Stimulated activated CD4-positive, alpha-beta T cell treated with anti-CD3 and anti-CD28 coated beads, Interleukin-1b, Interleukin-23, amount 100 ng/mL, for 24 hours (primary cell): ENCODE measurements at regions not wholly inside any gene's neighbourhood (a gene's known extent, or its start where the extent isn't known, plus 50 kb on each side); places are given as distances from the start of the nearest gene placed in this dataset.
"Not testable (repeated sequence)": the region's sequence is repeated elsewhere in the genome, so short reads cannot be mapped to it uniquely, and the experiment has no call there.

Experiments
- DNase-seq, 4 experiments: peaks; one replicate each; pipeline ENCODE4 v3.0.0-alpha.2; 2020; ENCODE audit warnings: low read depth in 4 of 4, low spot score in 1 of 4

- DNase-seq, result no peak
Measured at GRCh38 chrX:42450228-42450627, 327.7 kb downstream of the PPP1R2C start.

- no peak for DNase-seq
Measured at GRCh38 chrX:42443267-42443666, 334.7 kb downstream of the PPP1R2C start.

- no peak for DNase-seq
Measured at GRCh38 chrX:42442745-42443144, 335.2 kb downstream of the PPP1R2C start.

- DNase-seq, result no peak
Measured at GRCh38 chrX:42437211-42437610, 340.8 kb downstream of the PPP1R2C start.

GRCh38 chrX:42434458-42435166 is 343.4 kb downstream of the PPP1R2C start:
- DNase-seq, result no peak

GRCh38 chrX:42432552-42432951 is 345.4 kb downstream of the PPP1R2C start:
- no peak for DNase-seq

- DNase-seq, result no peak
Measured at GRCh38 chrX:42422961-42423360, 355.0 kb downstream of the PPP1R2C start.

- DNase-seq, result no peak
Measured at GRCh38 chrX:42420426-42420825, 357.5 kb downstream of the PPP1R2C start.

GRCh38 chrX:42415636-42416035 is 362.3 kb downstream of the PPP1R2C start:
- no peak for DNase-seq

GRCh38 chrX:42414057-42414456 is 363.9 kb downstream of the PPP1R2C start:
- no peak for DNase-seq

GRCh38 chrX:42399632-42400024 is 378.3 kb downstream of the PPP1R2C start:
- no peak for DNase-seq

- no peak for DNase-seq
Measured at GRCh38 chrX:42398967-42399631, 378.9 kb downstream of the PPP1R2C start.

- no peak for DNase-seq
Measured at GRCh38 chrX:42396136-42396535, 381.8 kb downstream of the PPP1R2C start.

GRCh38 chrX:42392846-42393245 is 385.1 kb downstream of the PPP1R2C start:
- no peak for DNase-seq

GRCh38 chrX:42386681-42387080 is 391.3 kb downstream of the PPP1R2C start:
- DNase-seq, result no peak

- no peak for DNase-seq
Measured at GRCh38 chrX:42385730-42386129, 392.2 kb downstream of the PPP1R2C start.

- DNase-seq, result no peak
Measured at GRCh38 chrX:42384956-42385355, 393.0 kb downstream of the PPP1R2C start.

GRCh38 chrX:42378857-42379256 is 399.1 kb downstream of the PPP1R2C start:
- DNase-seq, result no peak

GRCh38 chrX:42375086-42375485 is 402.9 kb downstream of the PPP1R2C start:
- DNase-seq, result no peak

- DNase-seq, result no peak
Measured at GRCh38 chrX:42366181-42366580, 411.8 kb downstream of the PPP1R2C start.

GRCh38 chrX:42362219-42362618 is 415.7 kb downstream of the PPP1R2C start:
- no peak for DNase-seq

GRCh38 chrX:42342981-42343380 is 419.6 kb upstream of the CASK start:
- not testable (repeated sequence) for DNase-seq
